Mesenteric fat pad (tissue), 1 donor: ENCODE measurements at regions not wholly inside any gene's neighbourhood (a gene's known extent, or its start where the extent isn't known, plus 50 kb on each side); places are given as distances from the start of the nearest gene placed in this dataset.
"Not testable (repeated sequence)": the region's sequence is repeated elsewhere in the genome, so short reads cannot be mapped to it uniquely, and the experiment has no call there.

Source experiments
- DNase-seq: peaks from one replicate; pipeline ENCODE4 v3.0.0-alpha.2; 2020; ENCODE audit warnings: low spot score
- donor health status: DM: yes; HTN: yes; CAD: no.

GRCh38 chr2:14011190-14011589 lies 621.3 kb upstream of the LRATD1 start:
- no peak for DNase-seq

- no peak for DNase-seq
Measured at GRCh38 chr2:14015113-14015630, 617.3 kb upstream of the LRATD1 start.

GRCh38 chr2:14016289-14016955 lies 616.1 kb upstream of the LRATD1 start:
- DNase-seq: no peak

- DNase-seq: no peak
Measured at GRCh38 chr2:14018620-14019019, 613.9 kb upstream of the LRATD1 start.

GRCh38 chr2:14023558-14023957 lies 609.0 kb upstream of the LRATD1 start:
- DNase-seq: no peak

GRCh38 chr2:14039134-14039533 lies 593.4 kb upstream of the LRATD1 start:
- DNase-seq: no peak

- no peak for DNase-seq
Measured at GRCh38 chr2:14047491-14047890, 585.0 kb upstream of the LRATD1 start.

- DNase-seq: no peak
Measured at GRCh38 chr2:14051401-14051800, 581.1 kb upstream of the LRATD1 start.

- no peak for DNase-seq
Measured at GRCh38 chr2:14053105-14053504, 579.4 kb upstream of the LRATD1 start.

- DNase-seq: no peak
Measured at GRCh38 chr2:14064346-14064745, 568.2 kb upstream of the LRATD1 start.

GRCh38 chr2:14072338-14072737 lies 560.2 kb upstream of the LRATD1 start:
- DNase-seq: no peak

GRCh38 chr2:14074691-14075090 lies 557.8 kb upstream of the LRATD1 start:
- DNase-seq: no peak

GRCh38 chr2:14079576-14079975 lies 552.9 kb upstream of the LRATD1 start:
- no peak for DNase-seq

GRCh38 chr2:14081521-14081920 lies 551.0 kb upstream of the LRATD1 start:
- no peak for DNase-seq

GRCh38 chr2:14082640-14083039 lies 549.9 kb upstream of the LRATD1 start:
- DNase-seq: peak; percentile 72

- DNase-seq: no peak
Measured at GRCh38 chr2:14094592-14094991, 537.9 kb upstream of the LRATD1 start.

GRCh38 chr2:14099101-14099500 lies 533.4 kb upstream of the LRATD1 start:
- DNase-seq: not testable (repeated sequence)

- no peak for DNase-seq
Measured at GRCh38 chr2:14114275-14114674, 518.2 kb upstream of the LRATD1 start.

GRCh38 chr2:14120376-14120775 lies 512.1 kb upstream of the LRATD1 start:
- no peak for DNase-seq

- no peak for DNase-seq
Measured at GRCh38 chr2:14123436-14124103, 508.9 kb upstream of the LRATD1 start.

- no peak for DNase-seq
Measured at GRCh38 chr2:14125624-14126293, 506.8 kb upstream of the LRATD1 start.

- DNase-seq: no peak
Measured at GRCh38 chr2:14126846-14127245, 505.7 kb upstream of the LRATD1 start.
